ENCODE measurements at regions not wholly inside any gene's neighbourhood (a gene's known extent, or its start where the extent isn't known, plus 50 kb on each side); places are given as distances from the start of the nearest gene placed in this dataset.

GRCh38 chr3:31440878-31441277 lies 91.8 kb upstream of the STT3B start:
- DNase-seq: no peak

- DNase-seq: no peak
Measured at GRCh38 chr3:31442755-31443154, 90.0 kb upstream of the STT3B start.

GRCh38 chr3:31444220-31445142 lies 88.2 kb upstream of the STT3B start:
- DNase-seq: no peak

- DNase-seq: no peak
Measured at GRCh38 chr3:31445701-31446100, 87.0 kb upstream of the STT3B start.

- no peak for DNase-seq
Measured at GRCh38 chr3:31448035-31448881, 84.5 kb upstream of the STT3B start.

- DNase-seq: no peak
Measured at GRCh38 chr3:31448882-31449243, 83.9 kb upstream of the STT3B start.

GRCh38 chr3:31449318-31449717 lies 83.4 kb upstream of the STT3B start:
- DNase-seq: no peak

- DNase-seq: no peak
Measured at GRCh38 chr3:31450345-31450744, 82.4 kb upstream of the STT3B start.

GRCh38 chr3:31452495-31453106 lies 80.1 kb upstream of the STT3B start:
- no peak for DNase-seq

GRCh38 chr3:31453430-31453829 lies 79.3 kb upstream of the STT3B start:
- DNase-seq: no peak

GRCh38 chr3:31455524-31455923 lies 77.2 kb upstream of the STT3B start:
- DNase-seq: no peak

- no peak for DNase-seq
Measured at GRCh38 chr3:31456373-31456772, 76.4 kb upstream of the STT3B start.

- no peak for DNase-seq
Measured at GRCh38 chr3:31461426-31461825, 71.3 kb upstream of the STT3B start.

GRCh38 chr3:31462050-31462569 lies 70.6 kb upstream of the STT3B start:
- no peak for DNase-seq

GRCh38 chr3:31465999-31466398 lies 66.7 kb upstream of the STT3B start:
- DNase-seq: no peak

- DNase-seq: no peak
Measured at GRCh38 chr3:31466866-31467265, 65.9 kb upstream of the STT3B start.

- no peak for DNase-seq
Measured at GRCh38 chr3:31468433-31468832, 64.3 kb upstream of the STT3B start.

GRCh38 chr3:31469385-31469784 lies 63.3 kb upstream of the STT3B start:
- DNase-seq: no peak

- DNase-seq: no peak
Measured at GRCh38 chr3:31472479-31473390, 60.0 kb upstream of the STT3B start.

- DNase-seq: no peak
Measured at GRCh38 chr3:31476209-31476608, 56.5 kb upstream of the STT3B start.

- DNase-seq: no peak
Measured at GRCh38 chr3:31479431-31479830, 53.3 kb upstream of the STT3B start.

- DNase-seq: no peak
Measured at GRCh38 chr3:31481697-31482096, 51.0 kb upstream of the STT3B start.

Data from NCI-H774 (cell line).